Left lung (tissue), 4 donors: ENCODE measurements at regions not wholly inside any gene's neighbourhood (a gene's known extent, or its start where the extent isn't known, plus 50 kb on each side); places are given as distances from the start of the nearest gene placed in this dataset.

ENCODE experiments used
- ATAC-seq: fragments of 200-7000 bp; cut with Tn5 transposase; one replicate; pipeline ENCODE4 v1.9.1; 2020; ENCODE audit warnings: moderate library complexity
- DNase-seq, 4 donors: peaks; one replicate each; pipeline ENCODE4 v3.0.0-alpha.2; 2013 to 2020
- H3K27ac ChIP-seq, 2 donors: fragments of 200-600 bp; sonication (generic) in 1 of 2; one replicate each; pipeline versions ENCODE4 v1.5.0 to v1.8.0; 2020 to 2021
- H3K27me3 ChIP-seq, 2 donors: fragments of 200-600 bp; sonication (generic) in 1 of 2; one replicate each; pipeline versions ENCODE4 v1.5.0 to v1.8.0; 2020 to 2021
- H3K36me3 ChIP-seq, 2 donors: fragments of 200-600 bp; sonication (generic) in 1 of 2; one replicate each; pipeline versions ENCODE4 v1.5.0 to v1.8.0; 2020 to 2021
- H3K4me1 ChIP-seq, 2 donors: fragments of 200-600 bp; one replicate each; pipeline ENCODE4 v1.8.0; 2021
- H3K4me3 ChIP-seq, 2 donors: fragments of 200-600 bp; sonication (generic) in 1 of 2; one replicate each; pipeline versions ENCODE4 v1.5.0 to v1.8.0; 2020 to 2021; ENCODE audit warnings: mild to moderate bottlenecking in 1 of 2
- H3K9me3 ChIP-seq, 2 donors: fragments of 200-600 bp; sonication (generic) in 1 of 2; one replicate each; pipeline versions ENCODE4 v1.5.0 to v1.8.0; 2020 to 2021
- CTCF ChIP-seq, 2 donors: fragments of 200-600 bp; sonication (generic) in 1 of 2; IDR thresholded peaks; one replicate each; pipeline versions ENCODE4 v1.5.0 to v1.8.0; 2021; ENCODE audit warnings: antibody characterized with exemption in 2 of 2
- intact Hi-C, 2 donors: fragments of 100-400 bp; cut with DNase I; formaldehyde crosslinking; loops; one replicate each; pipeline versions ENCODE4 v1.11.2 to v1.14.2; 2022
- donor health status: DM: no; HTN: yes; CAD: no.
- donor health status: DM: no; HTN: no; CAD: no.

GRCh38 chr5:174159327-174160114 is 114.0 kb downstream of the NSG2 start:
- no peak for ATAC-seq
- DNase-seq = no peak
- no peaks in the 10 kb centered on the region for H3K27me3 ChIP-seq
- H3K4me1 ChIP-seq = no peaks in the 10 kb centered on the region
- TF ChIP-seq CTCF (IDR thresholded peaks at IDR 0.05) = no peak
- no peaks in the 10 kb centered on the region for H3K36me3 ChIP-seq
- H3K9me3 ChIP-seq = peaks cover 0 to 14% of the 10 kb centered on the region in 2 donors
- no peak overlapping the region for H3K27ac ChIP-seq
- intact Hi-C loops = no loop called here
- no peak overlapping the region for H3K4me3 ChIP-seq

- intact Hi-C loops = no loop called here
- ATAC-seq = no peak
- no peaks in the 10 kb centered on the region for H3K27me3 ChIP-seq
- H3K36me3 ChIP-seq = no peaks in the 10 kb centered on the region
- no peaks in the 10 kb centered on the region for H3K4me1 ChIP-seq
- no peak for TF ChIP-seq CTCF (IDR thresholded peaks at IDR 0.05)
- no peak overlapping the region for H3K27ac ChIP-seq
- H3K4me3 ChIP-seq = no peak overlapping the region
- H3K9me3 ChIP-seq = peaks cover 0 to 12% of the 10 kb centered on the region in 2 donors
- DNase-seq = no peak
Measured at GRCh38 chr5:174165406-174165805, 119.9 kb downstream of the NSG2 start.

GRCh38 chr5:174166231-174167079 is 120.9 kb downstream of the NSG2 start:
- DNase-seq (peak in 1 of 4 donors; percentile 30), ATAC-seq (no peak)
- Histone ChIP-seq H3K27me3 (no peaks in the 10 kb centered on the region), H3K4me3 (no peak overlapping the region), H3K9me3 (peaks cover 0 to 12% of the 10 kb centered on the region in 2 donors), H3K36me3 (no peaks in the 10 kb centered on the region), H3K4me1 (no peaks in the 10 kb centered on the region), H3K27ac (no peak overlapping the region)
- intact Hi-C loops = no loop called here
- no peak for TF ChIP-seq CTCF (IDR thresholded peaks at IDR 0.05)

- Histone ChIP-seq H3K27me3 (no peaks in the 10 kb centered on the region), H3K4me1 (no peaks in the 10 kb centered on the region), H3K4me3 (no peak overlapping the region), H3K9me3 (peaks cover 0 to 12% of the 10 kb centered on the region in 2 donors), H3K36me3 (no peaks in the 10 kb centered on the region), H3K27ac (no peak overlapping the region)
- DNase-seq (no peak), ATAC-seq (no peak)
- intact Hi-C loops = no loop called here
- TF ChIP-seq CTCF (IDR thresholded peaks at IDR 0.05) = no peak
Measured at GRCh38 chr5:174167080-174167910, 121.8 kb downstream of the NSG2 start.
